SK-N-SH (cell line): ENCODE measurements at regions not wholly inside any gene's neighbourhood (a gene's known extent, or its start where the extent isn't known, plus 50 kb on each side); places are given as distances from the start of the nearest gene placed in this dataset.

Experiments used
- CTCF ChIA-PET: fragments of 300-600, 350-600 bp; formaldehyde crosslinking; extraction: SDS; loops from one replicate; lab custom pipeline; 2021; lab: Yijun Ruan, JAX
- POLR2A ChIA-PET: fragments of 350-600 bp; sonication (Branson Sonifier 250); formaldehyde crosslinking; extraction: SDS; loops from one replicate; lab custom pipeline; 2020; ENCODE audit warnings: antibody characterized with exemption, inconsistent platforms; lab: Yijun Ruan, JAX
- DNase-seq: peaks from one replicate; pipeline ENCODE4 v3.0.0; 2012
- H2AFZ ChIP-seq: fragments of 200-600 bp; sonication (generic); 2 replicates; pipeline ENCODE4 v1.8.1; 2016; ENCODE audit warnings: antibody characterized with exemption, mild to moderate bottlenecking, low read depth
- H3F3A ChIP-seq: fragments of 200-600 bp; sonication (generic); replicated peaks from 2 replicates; pipeline ENCODE3; 2016; ENCODE audit warnings: antibody characterized with exemption, mild to moderate bottlenecking; ENCODE audit not compliant: insufficient read depth
- H3K27ac ChIP-seq, 2 experiments: fragments of 200-500 bp in 1 of 2; fragments of 200-600 bp in 1 of 2; sonication (Bioruptor generic) in 1 of 2; sonication (generic), shearing (Covaris generic) in 1 of 2; 2 replicates each; pipeline versions ENCODE4 v1.5.1 to v1.6.1; 2014 to 2016; ENCODE audit warnings: low read depth in 2 of 2, inconsistent platforms in 1 of 2, low read length in 1 of 2, mild to moderate bottlenecking in 1 of 2, mixed read lengths in 1 of 2
- H3K27me3 ChIP-seq: fragments of 200-600 bp; sonication (generic), shearing (Covaris generic); 2 replicates; pipeline ENCODE4 v1.6.1; 2016; ENCODE audit warnings: mixed run types; ENCODE audit not compliant: insufficient read depth
- H3K36me3 ChIP-seq, 2 experiments: fragments of 200-500 bp in 1 of 2; fragments of 200-600 bp in 1 of 2; sonication (Bioruptor generic) in 1 of 2; sonication (generic) in 1 of 2; replicated peaks in 1 of 2; 2 replicates each; pipeline versions ENCODE3 to v1.5.1; 2014 to 2016; ENCODE audit warnings: low read length in 1 of 2, mild to moderate bottlenecking in 1 of 2; ENCODE audit not compliant: insufficient read depth in 2 of 2, control insufficient read depth in 1 of 2
- H3K4me1 ChIP-seq, 2 experiments: fragments of 200-500 bp in 1 of 2; fragments of 200-600 bp in 1 of 2; sonication (Bioruptor generic) in 1 of 2; sonication (generic), shearing (Covaris generic) in 1 of 2; 2 replicates each; pipeline versions ENCODE4 v1.5.1 to v1.6.1; 2014 to 2016; ENCODE audit warnings: low read depth in 1 of 2, low read length in 1 of 2, mixed run types in 1 of 2; ENCODE audit not compliant: insufficient read depth in 2 of 2, control insufficient read depth in 1 of 2
- H3K4me2 ChIP-seq: fragments of 200-600 bp; sonication (generic), shearing (Covaris generic); 2 replicates; pipeline ENCODE4 v1.6.1; 2017; ENCODE audit warnings: mixed run types
- H3K4me3 ChIP-seq, 2 experiments: fragments of 200-500 bp in 1 of 2; fragments of 200-600 bp in 1 of 2; sonication (Bioruptor generic) in 1 of 2; sonication (generic), shearing (Covaris generic) in 1 of 2; 2 replicates each; pipeline versions ENCODE4 v1.5.1 to v1.8.1; 2014 to 2016; ENCODE audit warnings: low read depth in 2 of 2, inconsistent platforms in 1 of 2, low read length in 1 of 2, mild to moderate bottlenecking in 1 of 2, mixed read lengths in 1 of 2, moderate library complexity in 1 of 2
- H3K79me2 ChIP-seq: fragments of 200-600 bp; sonication (generic); 2 replicates; pipeline ENCODE4 v1.8.1; 2017; ENCODE audit warnings: mild to moderate bottlenecking; ENCODE audit not compliant: insufficient read depth
- H3K9ac ChIP-seq: fragments of 200-600 bp; sonication (generic); 2 replicates; pipeline ENCODE4 v1.6.1; 2017; ENCODE audit warnings: mixed run types
- H3K9me2 ChIP-seq: fragments of 200-600 bp; sonication (generic); 2 replicates; pipeline ENCODE4 v1.6.1; 2017; ENCODE audit warnings: mixed run types
- H3K9me3 ChIP-seq: fragments of 200-600 bp; sonication (generic); 2 replicates; pipeline ENCODE4 v1.6.1; 2017; ENCODE audit warnings: mixed run types, mild to moderate bottlenecking, moderate library complexity
- H4K20me1 ChIP-seq: fragments of 200-600 bp; sonication (generic); 2 replicates; pipeline ENCODE4 v1.6.1; 2017; ENCODE audit warnings: mild to moderate bottlenecking, mixed run types; ENCODE audit not compliant: insufficient read depth
- ELF1 ChIP-seq: IDR thresholded peaks from 2 replicates; pipeline ENCODE4 v1.4.0; 2012
- EP300 ChIP-seq, 2 experiments: IDR thresholded peaks; 2 replicates each; pipeline versions ENCODE4 v1.4.0 to v1.6.1; 2012; ENCODE audit warnings: borderline replicate concordance in 1 of 2, low read depth in 1 of 2, low read length in 1 of 2
- FOXJ3 ChIP-seq: sonication (generic); formaldehyde crosslinking; IDR thresholded peaks from 2 replicates; pipeline ENCODE4 v1.5.1; 2020; ENCODE audit warnings: mild to moderate bottlenecking, missing genetic modification reagents
- FOXM1 ChIP-seq: IDR thresholded peaks from 2 replicates; pipeline ENCODE4 v1.4.0; 2012; ENCODE audit warnings: low read depth, mild to moderate bottlenecking
- MEF2A ChIP-seq: IDR thresholded peaks from 2 replicates; pipeline ENCODE4 v1.4.0; 2012; ENCODE audit warnings: low read depth, borderline replicate concordance
- NFIC ChIP-seq: IDR thresholded peaks from 2 replicates; pipeline ENCODE4 v1.4.0; 2012; ENCODE audit warnings: borderline replicate concordance
- POLR2AphosphoS5 ChIP-seq: IDR thresholded peaks from 2 replicates; pipeline ENCODE4 v1.6.1; 2012; ENCODE audit warnings: low read depth, low read length
- RAD21 ChIP-seq: IDR thresholded peaks from 2 replicates; pipeline ENCODE4 v1.6.1; 2012; ENCODE audit warnings: mild to moderate bottlenecking, low read length
- RCOR1 ChIP-seq: fragments of 150-350 bp; IDR thresholded peaks from 2 replicates; pipeline ENCODE4 v1.6.1; 2017; ENCODE audit warnings: antibody characterized with exemption, low read length
- SMC3 ChIP-seq: IDR thresholded peaks from 2 replicates; pipeline ENCODE4 v1.6.1; 2012; ENCODE audit warnings: low read depth, low read length, improper control_type of control experiment
- TEAD4 ChIP-seq: IDR thresholded peaks from 2 replicates; pipeline ENCODE4 v1.4.0; 2012; ENCODE audit warnings: mild to moderate bottlenecking, borderline replicate concordance; ENCODE audit not compliant: insufficient read depth
- YY1 ChIP-seq: IDR thresholded peaks from 2 replicates; pipeline ENCODE4 v1.4.0; 2012; ENCODE audit warnings: low read depth, mild to moderate bottlenecking
- WGBS: methylation state at CpG from one replicate; pipeline ENCODE4 v1.1.6; 2017; ENCODE audit warnings: low lambda C conversion rate; 5-methylcytosine and 5-hydroxymethylcytosine counted together
- TF ChIP-seq, protein P1 (sequence below): IDR thresholded peaks from 2 replicates; pipeline ENCODE4 v1.4.0; 2012; ENCODE audit warnings: low read depth, borderline replicate concordance
- TF ChIP-seq, protein P2 (sequence below): fragments of 200-600 bp; sonication (generic); IDR thresholded peaks from 2 replicates; pipeline ENCODE4 v1.6.1; 2017; ENCODE audit warnings: antibody characterized with exemption, mild to moderate bottlenecking, moderate library complexity
- TF ChIP-seq, protein P3 (sequence below): fragments of 150-350 bp; IDR thresholded peaks from 2 replicates; pipeline ENCODE4 v1.6.1; 2017; ENCODE audit warnings: antibody characterized with exemption, low read length, low read depth, borderline replicate concordance

DNA sequence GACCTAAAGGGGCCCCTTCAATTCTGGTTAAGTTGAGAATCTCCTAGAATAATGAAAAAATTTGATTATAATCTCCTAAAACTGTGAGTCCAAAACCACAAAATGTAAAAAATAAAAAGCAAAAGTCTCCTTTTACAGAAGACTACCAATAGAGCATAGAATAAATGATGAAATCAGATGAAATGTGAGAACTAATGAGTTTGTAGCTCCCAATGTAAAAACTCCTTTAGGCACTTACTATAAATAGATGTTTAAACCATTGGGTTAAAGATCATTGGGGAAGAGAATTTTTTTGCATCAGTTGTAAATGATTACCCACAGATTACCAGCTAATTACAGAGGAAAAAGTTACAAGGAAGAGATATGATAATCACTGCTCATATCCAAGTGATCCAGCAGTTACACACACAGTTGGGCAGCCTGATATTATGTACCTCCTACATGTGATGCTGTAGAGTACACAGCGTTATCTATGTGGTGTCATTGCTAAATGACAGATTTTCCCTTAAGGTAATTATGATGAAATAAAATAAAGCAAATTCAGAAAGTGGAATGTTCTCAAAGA lies 282.7 kb upstream of the SEMA3D start:
- Histone ChIP-seq H3F3A (peaks cover 24% of the 10 kb centered on the region), H3K79me2 (no peaks in the 10 kb centered on the region), H3K36me3 (no peaks in the 10 kb centered on the region), H3K27me3 (no peaks in the 10 kb centered on the region), H4K20me1 (no peaks in the 10 kb centered on the region), H3K9ac (no peak overlapping the region), H3K9me2 (no peaks in the 10 kb centered on the region), H3K27ac (no peak overlapping the region), H3K4me1 (peaks cover 4 to 17% of the 10 kb centered on the region in 2 experiments; a peak in 2 of 4 replicates), H2AFZ (no peak overlapping the region; the same call in 1 of the 2 replicates), H3K9me3 (no peaks in the 10 kb centered on the region), H3K4me2 (no peak overlapping the region), H3K4me3 (no peak overlapping the region)
- ChIA-PET POLR2A (no interaction called here), CTCF (interaction anchor here (1.0 kb wide), 1 partner anchor 381 kb away, joined by 3 read pairs; no protein-coding TSS in a partner anchor)
- 71% methylated on average over 1 of the region's 1 CpG for WGBS
- no peak for TF ChIP-seq EP300 (IDR thresholded peaks at IDR 0.05; ENCODE audit: borderline replicate concordance in 1 of 2, low read depth in 1 of 2, low read length in 1 of 2)
- no peak for TF ChIP-seq FOXM1
- TF ChIP-seq ELF1 = no peak
- no peak for TF ChIP-seq FOXJ3 (CRISPR knock-in tag)
- TF ChIP-seq RCOR1 = no peak
- no peak for TF ChIP-seq SMC3
- TF ChIP-seq POLR2AphosphoS5 = no peak
- TF ChIP-seq, protein P1, sequence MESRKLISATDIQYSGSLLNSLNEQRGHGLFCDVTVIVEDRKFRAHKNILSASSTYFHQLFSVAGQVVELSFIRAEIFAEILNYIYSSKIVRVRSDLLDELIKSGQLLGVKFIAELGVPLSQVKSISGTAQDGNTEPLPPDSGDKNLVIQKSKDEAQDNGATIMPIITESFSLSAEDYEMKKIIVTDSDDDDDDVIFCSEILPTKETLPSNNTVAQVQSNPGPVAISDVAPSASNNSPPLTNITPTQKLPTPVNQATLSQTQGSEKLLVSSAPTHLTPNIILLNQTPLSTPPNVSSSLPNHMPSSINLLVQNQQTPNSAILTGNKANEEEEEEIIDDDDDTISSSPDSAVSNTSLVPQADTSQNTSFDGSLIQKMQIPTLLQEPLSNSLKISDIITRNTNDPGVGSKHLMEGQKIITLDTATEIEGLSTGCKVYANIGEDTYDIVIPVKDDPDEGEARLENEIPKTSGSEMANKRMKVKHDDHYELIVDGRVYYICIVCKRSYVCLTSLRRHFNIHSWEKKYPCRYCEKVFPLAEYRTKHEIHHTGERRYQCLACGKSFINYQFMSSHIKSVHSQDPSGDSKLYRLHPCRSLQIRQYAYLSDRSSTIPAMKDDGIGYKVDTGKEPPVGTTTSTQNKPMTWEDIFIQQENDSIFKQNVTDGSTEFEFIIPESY = no peak
- TF ChIP-seq MEF2A = no peak
- no peak for TF ChIP-seq NFIC
- no peak for DNase-seq

DNA sequence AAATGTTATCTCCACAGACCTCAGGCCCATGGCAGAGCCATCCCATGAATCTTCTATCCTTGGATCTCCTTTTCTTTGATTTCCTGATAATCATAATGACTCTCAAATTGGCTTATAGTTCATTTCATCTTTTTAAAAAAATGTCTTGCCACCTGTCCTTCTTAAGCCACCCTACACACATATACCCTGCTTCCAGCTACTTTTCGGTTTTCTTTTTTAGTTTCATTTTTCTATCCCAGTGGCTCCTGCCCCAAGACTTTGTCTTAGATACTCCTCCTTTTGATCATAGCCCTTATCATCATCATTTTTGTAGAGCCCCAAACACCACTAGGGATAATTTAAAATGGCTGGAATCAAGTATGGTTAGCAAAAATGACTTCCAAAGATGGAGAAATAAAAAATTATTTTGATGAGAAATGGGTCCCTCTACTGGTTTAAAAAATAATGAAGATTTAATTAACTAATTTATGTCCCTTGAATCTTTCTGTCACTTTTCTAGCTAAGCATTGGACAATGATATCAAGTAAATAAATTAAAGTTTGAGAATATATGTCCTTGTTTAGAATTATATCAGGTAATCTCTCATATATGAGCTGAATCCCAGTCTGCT lies 277.3 kb upstream of the SEMA3D start:
- no peak for DNase-seq
- POLR2A ChIA-PET = no interaction called here

More for the DNA sequence above, 277.3 kb upstream of the SEMA3D start:
- no peaks in the 10 kb centered on the region for H4K20me1 ChIP-seq
- no peaks in the 10 kb centered on the region for H3K36me3 ChIP-seq
- H2AFZ ChIP-seq = peak overlapping the region; percentile 81; the same call in 1 of the 2 replicates
- H3K4me2 ChIP-seq = no peak overlapping the region
- peaks cover 0 to under 1% of the 10 kb centered on the region in 2 experiments; a peak in 1 of 4 replicates for H3K4me1 ChIP-seq
- no peaks in the 10 kb centered on the region for H3K9me3 ChIP-seq
- TF ChIP-seq TEAD4 = no peak
- TF ChIP-seq, protein P2, sequence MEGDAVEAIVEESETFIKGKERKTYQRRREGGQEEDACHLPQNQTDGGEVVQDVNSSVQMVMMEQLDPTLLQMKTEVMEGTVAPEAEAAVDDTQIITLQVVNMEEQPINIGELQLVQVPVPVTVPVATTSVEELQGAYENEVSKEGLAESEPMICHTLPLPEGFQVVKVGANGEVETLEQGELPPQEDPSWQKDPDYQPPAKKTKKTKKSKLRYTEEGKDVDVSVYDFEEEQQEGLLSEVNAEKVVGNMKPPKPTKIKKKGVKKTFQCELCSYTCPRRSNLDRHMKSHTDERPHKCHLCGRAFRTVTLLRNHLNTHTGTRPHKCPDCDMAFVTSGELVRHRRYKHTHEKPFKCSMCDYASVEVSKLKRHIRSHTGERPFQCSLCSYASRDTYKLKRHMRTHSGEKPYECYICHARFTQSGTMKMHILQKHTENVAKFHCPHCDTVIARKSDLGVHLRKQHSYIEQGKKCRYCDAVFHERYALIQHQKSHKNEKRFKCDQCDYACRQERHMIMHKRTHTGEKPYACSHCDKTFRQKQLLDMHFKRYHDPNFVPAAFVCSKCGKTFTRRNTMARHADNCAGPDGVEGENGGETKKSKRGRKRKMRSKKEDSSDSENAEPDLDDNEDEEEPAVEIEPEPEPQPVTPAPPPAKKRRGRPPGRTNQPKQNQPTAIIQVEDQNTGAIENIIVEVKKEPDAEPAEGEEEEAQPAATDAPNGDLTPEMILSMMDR = peak; percentile 63
- peak; percentile 32 for TF ChIP-seq RAD21
- peak; percentile 72; the same call in 1 of the 2 replicates for TF ChIP-seq YY1
- TF ChIP-seq, protein P3, sequence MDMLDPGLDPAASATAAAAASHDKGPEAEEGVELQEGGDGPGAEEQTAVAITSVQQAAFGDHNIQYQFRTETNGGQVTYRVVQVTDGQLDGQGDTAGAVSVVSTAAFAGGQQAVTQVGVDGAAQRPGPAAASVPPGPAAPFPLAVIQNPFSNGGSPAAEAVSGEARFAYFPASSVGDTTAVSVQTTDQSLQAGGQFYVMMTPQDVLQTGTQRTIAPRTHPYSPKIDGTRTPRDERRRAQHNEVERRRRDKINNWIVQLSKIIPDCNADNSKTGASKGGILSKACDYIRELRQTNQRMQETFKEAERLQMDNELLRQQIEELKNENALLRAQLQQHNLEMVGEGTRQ = no peak
- peak; percentile 14; the same call in 1 of the 2 replicates for TF ChIP-seq SMC3
- TF ChIP-seq, protein P1 = no peak
- H3K9ac ChIP-seq = no peak overlapping the region
- peaks cover 2% of the 10 kb centered on the region for H3F3A ChIP-seq
- CTCF ChIA-PET = interaction anchor here (0.7 to 2.6 kb wide), 7 partner anchors 10 to 430 kb away, joined by 3 to 7 read pairs (median 3); partner anchors contain the start of gene SEMA3D
- WGBS = 93% methylated on average over 1 of the region's 1 CpG
- no peaks in the 10 kb centered on the region for H3K9me2 ChIP-seq
- no peak overlapping the region for H3K27ac ChIP-seq
- no peaks in the 10 kb centered on the region; the same call in 1 of the 2 replicates for H3K79me2 ChIP-seq
- H3K4me3 ChIP-seq = no peak overlapping the region
- H3K27me3 ChIP-seq = no peaks in the 10 kb centered on the region
